ENCODE measurements at regions not wholly inside any gene's neighbourhood (a gene's known extent, or its start where the extent isn't known, plus 50 kb on each side); places are given as distances from the start of the nearest gene placed in this dataset.

- TF ChIP-seq CTCF (IDR thresholded peaks at IDR 0.05 in 4 of 5, conservative IDR thresholded peaks at IDR 0.05 in 1 of 5) (no peak), POLR2A (IDR thresholded peaks at IDR 0.05) (no peak)
These were observed 59.5 kb upstream of the YWHAQ start for GRCh38 chr2:9690252-9690651.
